ENCODE measurements at regions not wholly inside any gene's neighbourhood (a gene's known extent, or its start where the extent isn't known, plus 50 kb on each side); places are given as distances from the start of the nearest gene placed in this dataset.

DNA sequence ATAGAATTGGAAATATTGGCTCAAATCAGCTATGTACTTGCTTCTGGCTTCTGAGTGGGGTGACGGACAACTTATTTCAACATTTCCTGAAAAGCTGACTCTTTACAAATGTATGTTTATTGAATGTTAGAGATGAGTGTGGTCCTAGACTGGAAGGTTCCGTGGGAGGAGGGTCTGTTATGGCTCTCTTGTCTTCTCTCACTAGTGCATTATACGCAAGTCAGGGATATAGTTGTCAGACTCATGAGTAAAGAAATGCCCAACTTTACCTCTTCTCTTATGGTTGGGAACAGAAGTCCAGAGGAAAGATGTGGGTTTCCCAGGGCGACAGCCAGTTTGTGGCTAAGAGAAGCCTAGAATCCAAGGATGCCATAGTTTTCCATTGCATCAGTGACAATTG, 839.3 kb upstream of the WWC1 start:
- H3K4me3 ChIP-seq (ENCODE audit: low read depth, low read length): no peak overlapping the region
- no peak for DNase-seq (ENCODE audit: low read depth)
- TF ChIP-seq, protein P1, sequence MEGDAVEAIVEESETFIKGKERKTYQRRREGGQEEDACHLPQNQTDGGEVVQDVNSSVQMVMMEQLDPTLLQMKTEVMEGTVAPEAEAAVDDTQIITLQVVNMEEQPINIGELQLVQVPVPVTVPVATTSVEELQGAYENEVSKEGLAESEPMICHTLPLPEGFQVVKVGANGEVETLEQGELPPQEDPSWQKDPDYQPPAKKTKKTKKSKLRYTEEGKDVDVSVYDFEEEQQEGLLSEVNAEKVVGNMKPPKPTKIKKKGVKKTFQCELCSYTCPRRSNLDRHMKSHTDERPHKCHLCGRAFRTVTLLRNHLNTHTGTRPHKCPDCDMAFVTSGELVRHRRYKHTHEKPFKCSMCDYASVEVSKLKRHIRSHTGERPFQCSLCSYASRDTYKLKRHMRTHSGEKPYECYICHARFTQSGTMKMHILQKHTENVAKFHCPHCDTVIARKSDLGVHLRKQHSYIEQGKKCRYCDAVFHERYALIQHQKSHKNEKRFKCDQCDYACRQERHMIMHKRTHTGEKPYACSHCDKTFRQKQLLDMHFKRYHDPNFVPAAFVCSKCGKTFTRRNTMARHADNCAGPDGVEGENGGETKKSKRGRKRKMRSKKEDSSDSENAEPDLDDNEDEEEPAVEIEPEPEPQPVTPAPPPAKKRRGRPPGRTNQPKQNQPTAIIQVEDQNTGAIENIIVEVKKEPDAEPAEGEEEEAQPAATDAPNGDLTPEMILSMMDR (IDR thresholded peaks at IDR 0.05; ENCODE audit: insufficient read depth, low read length): no peak

DNA sequence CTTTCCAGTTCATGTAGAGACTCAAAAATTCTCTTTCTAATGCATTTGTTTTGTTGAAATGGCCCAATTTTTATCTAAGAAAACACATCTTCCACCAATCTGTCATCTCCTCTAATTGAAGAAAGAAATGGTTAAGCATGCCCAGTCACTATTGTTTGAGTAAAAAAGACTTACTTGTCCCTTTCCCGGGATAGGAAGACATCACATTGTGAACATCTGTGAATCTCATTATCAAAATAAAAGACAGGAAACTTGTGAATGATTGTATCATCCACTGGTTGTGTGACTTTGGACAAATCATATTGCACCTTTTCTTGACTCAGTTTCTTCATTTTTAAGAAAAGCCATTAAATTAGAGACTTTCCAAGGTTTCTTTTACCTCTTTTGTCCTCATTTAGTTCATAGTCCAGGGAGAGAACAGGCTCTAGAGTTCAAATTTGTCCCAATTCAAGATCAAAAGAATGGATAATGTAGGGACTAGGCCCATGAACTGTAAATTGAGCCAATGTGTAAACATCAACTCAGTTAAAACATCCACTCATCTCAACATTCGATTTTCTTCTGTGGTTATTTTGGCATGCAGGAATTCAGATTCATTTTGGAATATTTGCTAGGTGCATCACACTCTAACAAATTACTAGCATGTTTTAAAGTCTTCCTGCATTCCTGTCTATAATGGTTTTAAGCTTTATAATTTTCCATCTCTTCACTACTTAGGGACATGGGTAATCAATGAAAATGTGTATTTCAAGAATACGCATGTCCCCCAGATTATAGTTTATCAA, 838.0 kb upstream of the WWC1 start:
- no peak overlapping the region for H3K4me3 ChIP-seq (ENCODE audit: low read depth, low read length)
- TF ChIP-seq, protein P1 (IDR thresholded peaks at IDR 0.05; ENCODE audit: insufficient read depth, low read length): no peak
- DNase-seq (ENCODE audit: low read depth): no peak

DNA sequence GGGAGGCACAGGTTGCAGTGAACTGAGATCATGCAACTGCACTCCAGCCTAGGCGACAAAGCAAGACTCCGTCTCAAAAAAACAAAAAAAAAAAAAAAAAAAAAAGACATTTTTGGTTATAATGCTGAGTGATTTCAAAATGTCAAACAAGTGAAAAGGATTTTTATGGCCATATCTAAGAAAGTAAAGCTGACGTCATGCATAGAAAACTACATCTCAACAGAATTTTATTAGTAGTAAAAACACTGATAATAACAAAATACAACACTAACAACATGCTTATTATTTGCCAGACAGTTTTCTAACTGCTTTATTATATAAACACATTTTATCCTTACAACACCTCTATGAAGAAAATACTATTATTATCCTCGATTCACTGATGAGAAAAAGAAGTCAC, 833.0 kb upstream of the WWC1 start:
- H3K4me3 ChIP-seq (ENCODE audit: low read depth, low read length): no peak overlapping the region
- TF ChIP-seq, protein P1 (IDR thresholded peaks at IDR 0.05; ENCODE audit: insufficient read depth, low read length): no peak
- DNase-seq (ENCODE audit: low read depth): no peak

DNA sequence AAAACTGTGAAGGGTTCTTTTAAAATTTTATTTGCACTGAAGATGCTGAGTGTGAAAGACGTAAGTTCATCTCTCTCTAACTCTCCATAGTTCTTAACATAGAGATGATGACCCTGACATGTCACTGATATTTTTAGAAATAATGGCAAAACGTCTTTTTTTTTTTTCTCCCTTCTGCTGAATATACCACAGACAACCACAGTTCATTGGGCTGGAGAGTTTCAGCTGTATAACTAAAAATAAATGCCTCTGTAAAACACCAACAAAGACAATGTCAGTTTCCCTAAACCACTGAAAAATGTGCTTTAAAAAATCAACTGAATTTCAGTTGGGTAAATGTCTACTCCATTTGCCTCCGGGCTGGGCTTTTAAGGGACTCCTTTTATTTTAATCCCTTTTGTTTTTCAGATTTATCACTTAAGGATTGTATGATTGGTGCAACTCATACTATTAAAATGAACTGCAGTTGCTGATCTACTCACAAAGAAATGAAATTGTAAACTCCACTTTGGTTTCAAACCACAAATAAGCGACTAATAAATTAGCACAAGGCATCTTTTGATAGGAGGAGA, 830.9 kb upstream of the WWC1 start:
- TF ChIP-seq, protein P1 (IDR thresholded peaks at IDR 0.05; ENCODE audit: insufficient read depth, low read length): no peak

DNA sequence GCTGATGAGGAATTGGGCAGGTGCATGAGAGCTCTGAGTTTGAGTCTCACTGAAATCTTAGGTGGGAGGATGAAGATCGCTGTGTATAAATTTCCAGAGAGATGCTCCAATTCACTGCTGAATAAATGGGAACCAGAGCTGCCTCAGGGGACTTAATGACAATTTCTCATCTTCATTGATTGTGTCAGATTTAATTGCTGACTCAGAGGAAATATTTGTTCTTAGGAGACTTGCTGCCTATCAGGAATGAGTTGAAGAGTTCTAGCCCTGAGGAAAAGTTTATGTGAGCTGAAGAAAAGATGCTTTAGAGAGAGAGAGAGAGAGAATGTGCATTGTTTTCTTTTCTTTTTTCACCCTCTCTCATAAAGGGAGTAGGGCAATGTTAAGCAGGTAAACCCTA, 827.5 kb upstream of the WWC1 start:
- no peak overlapping the region for H3K4me3 ChIP-seq (ENCODE audit: low read depth, low read length)
- TF ChIP-seq, protein P1 (IDR thresholded peaks at IDR 0.05; ENCODE audit: insufficient read depth, low read length): no peak
- no peak for DNase-seq (ENCODE audit: low read depth)

More for the DNA sequence above, 830.9 kb upstream of the WWC1 start:
- no peak for DNase-seq (ENCODE audit: low read depth)
- H3K4me3 ChIP-seq (ENCODE audit: low read depth, low read length): no peak overlapping the region

DNA sequence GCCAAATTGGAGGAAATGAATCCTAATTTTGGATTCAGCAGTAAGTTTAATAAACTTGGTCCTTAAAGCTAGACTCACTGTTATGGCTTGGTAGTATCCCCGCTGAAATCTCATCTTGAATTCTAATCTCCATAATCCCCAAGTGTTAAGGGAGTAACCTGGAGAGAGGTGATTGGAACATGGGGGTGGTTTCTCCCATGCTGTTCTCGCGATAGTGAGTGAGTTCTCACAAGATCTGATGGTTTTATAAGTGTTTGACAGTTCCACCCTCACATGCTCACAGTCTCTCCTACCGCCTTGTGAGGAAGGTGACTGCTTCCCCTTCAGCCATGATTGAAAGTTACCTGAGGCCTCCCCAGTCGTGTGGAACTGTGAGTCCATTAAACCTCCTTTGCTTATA, 824.5 kb upstream of the WWC1 start:
- no peak for DNase-seq (ENCODE audit: low read depth)
- TF ChIP-seq, protein P1 (IDR thresholded peaks at IDR 0.05; ENCODE audit: insufficient read depth, low read length): no peak
- no peak overlapping the region for H3K4me3 ChIP-seq (ENCODE audit: low read depth, low read length)
